RWPE2 (cell line): ENCODE measurements at regions not wholly inside any gene's neighbourhood (a gene's known extent, or its start where the extent isn't known, plus 50 kb on each side); places are given as distances from the start of the nearest gene placed in this dataset.

Experiments used
- ATAC-seq: fragments of 200-7000 bp; cut with Tn5 transposase; 3 replicates; pipeline ENCODE4 v1.9.1; 2021; ENCODE audit warnings: low read depth
- DNase-seq: peaks from one replicate; pipeline ENCODE4 v3.0.0-alpha.2; 2020; ENCODE audit warnings: low spot score
- H3K27ac ChIP-seq: fragments of 450-650 bp; 2 replicates; pipeline ENCODE4 v1.5.1; 2017; ENCODE audit warnings: mild to moderate bottlenecking; ENCODE audit not compliant: poor library complexity, severe bottlenecking
- H3K27me3 ChIP-seq: fragments of 250-450 bp; sonication (Bioruptor Pico); 2 replicates; pipeline ENCODE4 v1.5.1; 2021; ENCODE audit warnings: mild to moderate bottlenecking, moderate library complexity; ENCODE audit not compliant: insufficient read depth, poor library complexity, severe bottlenecking
- H3K36me3 ChIP-seq: fragments of 250-450 bp; sonication (Bioruptor Pico); 2 replicates; pipeline ENCODE4 v1.5.1; 2020; ENCODE audit warnings: low read depth, mild to moderate bottlenecking, moderate library complexity
- H3K4me1 ChIP-seq: fragments of 250-450 bp; sonication (Bioruptor Pico); 2 replicates; pipeline ENCODE4 v1.5.1; 2021; ENCODE audit warnings: mild to moderate bottlenecking, moderate library complexity; ENCODE audit not compliant: insufficient read depth, poor library complexity, severe bottlenecking
- H3K4me3 ChIP-seq: fragments of 250-450 bp; sonication (Bioruptor Pico); 2 replicates; pipeline ENCODE4 v1.5.1; 2021; ENCODE audit warnings: mild to moderate bottlenecking, moderate library complexity; ENCODE audit not compliant: severe bottlenecking
- H3K9me3 ChIP-seq: fragments of 250-450 bp; sonication (Bioruptor Pico); 2 replicates; pipeline ENCODE4 v1.5.1; 2021; ENCODE audit warnings: mild to moderate bottlenecking, moderate library complexity; ENCODE audit not compliant: severe bottlenecking
- TF ChIP-seq, protein P1 (sequence below): fragments of 450-650 bp; IDR thresholded peaks from one replicate; pipeline ENCODE4 v1.5.1; 2017; ENCODE audit warnings: mild to moderate bottlenecking, moderate library complexity; ENCODE audit not compliant: poor library complexity, severe bottlenecking

DNA sequence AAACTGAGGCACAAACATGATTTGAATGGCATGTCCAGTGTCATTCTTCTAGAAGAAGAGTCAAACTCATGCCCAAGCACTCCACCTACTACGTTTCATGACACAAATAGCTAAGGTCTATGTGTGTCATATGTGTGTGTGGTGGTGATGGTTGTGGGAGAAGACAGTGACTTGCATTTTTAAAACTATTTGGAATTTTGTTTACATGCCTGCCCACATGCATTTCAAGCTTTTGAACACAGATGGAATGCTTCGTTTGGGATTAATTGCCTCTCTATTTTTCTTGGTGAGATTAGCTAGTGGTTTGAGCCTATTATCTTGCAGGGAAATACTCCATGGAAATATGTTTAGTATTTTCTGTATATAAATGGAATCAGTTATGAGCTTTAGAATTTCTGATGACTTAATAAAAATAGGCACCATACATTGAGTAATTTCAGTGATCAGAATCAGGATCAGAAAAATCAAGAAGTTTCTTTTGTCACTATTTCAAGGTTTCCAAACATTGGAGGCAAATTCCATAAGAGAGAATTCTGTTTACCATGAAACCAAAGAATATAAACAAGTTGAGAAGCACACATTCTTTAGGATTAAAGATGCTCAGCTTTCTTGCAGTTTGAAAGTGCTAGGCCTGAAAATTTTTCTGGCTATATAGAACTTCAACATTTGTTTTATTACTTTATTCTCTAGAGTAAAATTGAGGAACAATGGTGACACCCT, 260.3 kb upstream of the SEMA6A start:
- Histone ChIP-seq H3K9me3 (no peaks in the 10 kb centered on the region), H3K27me3 (peaks cover 2% of the 10 kb centered on the region), H3K36me3 (no peaks in the 10 kb centered on the region), H3K4me1 (peaks cover 3% of the 10 kb centered on the region), H3K27ac (no peak overlapping the region), H3K4me3 (no peak overlapping the region)
- ATAC-seq (no peak), DNase-seq (no peak)
- TF ChIP-seq, protein P1, sequence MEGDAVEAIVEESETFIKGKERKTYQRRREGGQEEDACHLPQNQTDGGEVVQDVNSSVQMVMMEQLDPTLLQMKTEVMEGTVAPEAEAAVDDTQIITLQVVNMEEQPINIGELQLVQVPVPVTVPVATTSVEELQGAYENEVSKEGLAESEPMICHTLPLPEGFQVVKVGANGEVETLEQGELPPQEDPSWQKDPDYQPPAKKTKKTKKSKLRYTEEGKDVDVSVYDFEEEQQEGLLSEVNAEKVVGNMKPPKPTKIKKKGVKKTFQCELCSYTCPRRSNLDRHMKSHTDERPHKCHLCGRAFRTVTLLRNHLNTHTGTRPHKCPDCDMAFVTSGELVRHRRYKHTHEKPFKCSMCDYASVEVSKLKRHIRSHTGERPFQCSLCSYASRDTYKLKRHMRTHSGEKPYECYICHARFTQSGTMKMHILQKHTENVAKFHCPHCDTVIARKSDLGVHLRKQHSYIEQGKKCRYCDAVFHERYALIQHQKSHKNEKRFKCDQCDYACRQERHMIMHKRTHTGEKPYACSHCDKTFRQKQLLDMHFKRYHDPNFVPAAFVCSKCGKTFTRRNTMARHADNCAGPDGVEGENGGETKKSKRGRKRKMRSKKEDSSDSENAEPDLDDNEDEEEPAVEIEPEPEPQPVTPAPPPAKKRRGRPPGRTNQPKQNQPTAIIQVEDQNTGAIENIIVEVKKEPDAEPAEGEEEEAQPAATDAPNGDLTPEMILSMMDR: no peak

DNA sequence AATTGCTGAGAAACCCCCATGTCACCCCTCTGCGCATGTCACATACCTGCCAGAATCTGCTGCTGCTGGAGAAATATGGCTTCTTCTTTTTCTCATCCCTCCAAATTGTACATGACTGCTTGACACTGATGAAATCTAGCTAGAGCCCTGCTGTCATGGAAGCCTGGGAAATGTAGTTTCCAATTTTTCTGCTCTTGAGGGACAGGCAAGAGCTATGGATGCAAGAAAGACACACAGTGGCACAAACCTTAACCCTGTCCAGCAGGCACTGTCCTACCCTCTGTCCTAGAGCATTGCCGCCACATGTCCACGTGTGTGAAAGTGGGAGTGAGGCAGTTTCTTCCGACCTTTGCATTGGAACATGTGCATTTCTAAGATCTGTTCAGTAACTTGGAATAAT, 255.5 kb upstream of the SEMA6A start:
- TF ChIP-seq, protein P1: no peak
- H3K36me3 ChIP-seq: no peaks in the 10 kb centered on the region
- no peak overlapping the region for H3K4me3 ChIP-seq
- no peaks in the 10 kb centered on the region for H3K9me3 ChIP-seq
- ATAC-seq (no peak), DNase-seq (no peak)
- H3K27ac ChIP-seq: no peak overlapping the region
- H3K4me1 ChIP-seq: peaks cover 3% of the 10 kb centered on the region
- H3K27me3 ChIP-seq: peaks cover 2% of the 10 kb centered on the region

DNA sequence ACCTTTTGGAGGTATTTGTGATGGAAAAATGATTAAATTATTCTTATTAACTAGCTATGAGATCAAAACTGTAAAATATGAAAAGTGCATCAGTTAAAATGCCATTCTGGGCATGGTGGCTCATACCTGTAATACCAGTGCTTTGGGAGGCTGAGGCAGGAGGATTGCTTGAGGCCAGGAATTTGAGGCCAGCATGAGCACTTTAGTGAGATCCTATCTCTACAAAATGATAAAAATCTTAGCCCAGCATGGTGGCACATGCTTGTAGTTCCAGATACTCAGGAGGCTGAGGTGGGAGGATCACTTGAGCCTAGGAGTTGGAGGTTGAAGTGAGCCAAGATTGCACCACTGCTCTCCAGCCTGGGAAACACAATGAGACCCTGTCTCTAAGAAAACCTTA, 252.5 kb upstream of the SEMA6A start:
- Histone ChIP-seq H3K27me3 (no peaks in the 10 kb centered on the region), H3K27ac (no peak overlapping the region), H3K4me1 (peaks cover 3% of the 10 kb centered on the region), H3K36me3 (no peaks in the 10 kb centered on the region), H3K9me3 (peaks cover 8% of the 10 kb centered on the region), H3K4me3 (no peak overlapping the region)
- TF ChIP-seq, protein P1: no peak
- DNase-seq (no peak), ATAC-seq (no peak)

DNA sequence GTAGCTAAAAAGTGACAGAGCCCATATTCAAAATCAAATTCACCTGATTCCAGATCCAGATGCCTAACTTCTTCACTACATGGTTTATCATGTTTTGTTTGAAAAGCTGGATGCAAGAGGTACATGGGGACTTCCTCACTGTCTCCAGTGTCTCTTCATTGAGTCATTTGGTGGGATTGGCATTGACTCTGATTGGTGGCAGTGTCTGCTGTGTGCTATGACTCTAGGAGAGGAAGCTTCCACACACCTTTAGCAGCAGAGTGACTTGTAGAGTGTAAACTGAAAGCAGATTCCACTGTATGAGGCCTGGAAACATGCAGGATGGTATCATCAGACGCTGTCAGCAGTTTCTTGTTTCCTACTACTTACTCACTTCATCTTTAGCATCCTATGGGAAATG, 250.9 kb upstream of the SEMA6A start:
- ATAC-seq (no peak), DNase-seq (no peak)
- peaks cover 8% of the 10 kb centered on the region for H3K9me3 ChIP-seq
- no peaks in the 10 kb centered on the region for H3K4me1 ChIP-seq
- TF ChIP-seq, protein P1: no peak
- H3K27ac ChIP-seq: no peak overlapping the region
- H3K4me3 ChIP-seq: no peak overlapping the region
- H3K36me3 ChIP-seq: no peaks in the 10 kb centered on the region
- H3K27me3 ChIP-seq: no peaks in the 10 kb centered on the region

DNA sequence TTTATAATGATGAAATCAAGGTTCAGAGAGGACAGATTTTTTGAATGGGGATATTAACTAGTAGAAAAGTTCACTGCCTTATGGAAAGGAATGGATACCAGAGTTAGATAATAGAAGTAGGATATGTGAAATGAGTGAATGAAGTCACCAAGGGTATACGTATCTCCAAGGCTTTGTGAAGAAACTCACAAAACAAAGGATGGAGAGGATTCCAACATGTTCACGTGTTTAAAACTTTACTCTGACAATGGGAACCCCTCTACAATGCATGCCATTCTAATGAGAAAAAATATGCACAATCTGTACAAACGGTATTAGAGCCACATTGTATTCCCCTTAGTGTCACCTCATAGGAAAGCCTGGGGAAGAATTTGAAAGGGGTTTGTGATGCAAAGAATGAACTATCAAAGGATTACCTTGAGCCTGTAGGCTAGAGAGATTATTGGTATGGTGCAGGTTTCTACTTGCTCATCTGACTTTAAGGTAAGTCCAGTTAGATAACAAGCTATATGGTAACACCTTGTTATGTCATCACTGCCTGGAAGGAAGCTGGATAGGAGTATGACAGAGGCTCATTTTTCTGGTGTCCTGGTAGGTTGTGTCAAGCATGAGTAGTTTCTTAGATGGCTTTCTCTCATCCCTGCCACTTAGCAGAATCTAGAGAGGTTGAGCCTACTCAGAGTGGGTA, 250.3 kb upstream of the SEMA6A start:
- ATAC-seq: no peak
- no peaks in the 10 kb centered on the region for H3K36me3 ChIP-seq
- TF ChIP-seq, protein P1: no peak
- no peak overlapping the region for H3K4me3 ChIP-seq
- no peaks in the 10 kb centered on the region for H3K27me3 ChIP-seq
- DNase-seq: no peak
- no peak overlapping the region for H3K27ac ChIP-seq
- H3K9me3 ChIP-seq: peaks cover 8% of the 10 kb centered on the region
- H3K4me1 ChIP-seq: no peaks in the 10 kb centered on the region
